ENCODE measurements at regions not wholly inside any gene's neighbourhood (a gene's known extent, or its start where the extent isn't known, plus 50 kb on each side); places are given as distances from the start of the nearest gene placed in this dataset.

GRCh38 chr3:22928216-22929110 lies 274.7 kb upstream of the UBE2E2 start:
- DNase-seq (ENCODE audit: low read depth, low spot score): no peak
- TF ChIP-seq EZH2 (IDR thresholded peaks at IDR 0.05) (no peak), FOXP2 (optimal IDR thresholded peaks at IDR 0.05; ENCODE audit: control extremely low read depth, extremely low read length, insufficient read depth) (no peak)
- Histone ChIP-seq H3K27ac (no peak overlapping the region), H3K36me3 (ENCODE audit: insufficient read depth, low read length) (no peaks in the 10 kb centered on the region), H3K4me3 (no peak overlapping the region), H3K9me3 (ENCODE audit: low read depth, low read length) (no peaks in the 10 kb centered on the region), H3K9ac (ENCODE audit: insufficient read length) (no peak overlapping the region)

- Histone ChIP-seq H3K36me3 (ENCODE audit: insufficient read depth, low read length) (no peaks in the 10 kb centered on the region), H3K9ac (ENCODE audit: insufficient read length) (no peak overlapping the region), H3K4me3 (no peak overlapping the region), H3K9me3 (ENCODE audit: low read depth, low read length) (no peaks in the 10 kb centered on the region), H3K27ac (no peak overlapping the region)
- no peak for DNase-seq (ENCODE audit: low read depth, low spot score)
- no peak for TF ChIP-seq EZH2 (IDR thresholded peaks at IDR 0.05)
- TF ChIP-seq FOXP2 (optimal IDR thresholded peaks at IDR 0.05; ENCODE audit: control extremely low read depth, extremely low read length, insufficient read depth): no peak
- no peak for TF ChIP-seq POLR2AphosphoS5 (IDR thresholded peaks at IDR 0.05; ENCODE audit: borderline replicate concordance, low read depth, low read length)
Observed at GRCh38 chr3:22933051-22933840, 269.9 kb upstream of the UBE2E2 start.

GRCh38 chr3:22933841-22934116 lies 269.3 kb upstream of the UBE2E2 start:
- H3K9me3 ChIP-seq (ENCODE audit: low read depth, low read length): no peaks in the 10 kb centered on the region
- no peak for DNase-seq (ENCODE audit: low read depth, low spot score)
- no peak overlapping the region for H3K9ac ChIP-seq (ENCODE audit: insufficient read length)
- no peak overlapping the region for H3K4me3 ChIP-seq
- H3K27ac ChIP-seq: no peak overlapping the region
- H3K36me3 ChIP-seq (ENCODE audit: insufficient read depth, low read length): no peaks in the 10 kb centered on the region
- no peak for TF ChIP-seq FOXP2 (optimal IDR thresholded peaks at IDR 0.05; ENCODE audit: control extremely low read depth, extremely low read length, insufficient read depth)

- TF ChIP-seq EZH2 (IDR thresholded peaks at IDR 0.05): no peak
- TF ChIP-seq POLR2AphosphoS5 (IDR thresholded peaks at IDR 0.05; ENCODE audit: borderline replicate concordance, low read depth, low read length): no peak
- TF ChIP-seq FOXP2 (optimal IDR thresholded peaks at IDR 0.05; ENCODE audit: control extremely low read depth, extremely low read length, insufficient read depth): no peak
- no peak for DNase-seq (ENCODE audit: low read depth, low spot score)
- no peak overlapping the region for H3K27ac ChIP-seq
- no peaks in the 10 kb centered on the region for H3K9me3 ChIP-seq (ENCODE audit: low read depth, low read length)
- H3K9ac ChIP-seq (ENCODE audit: insufficient read length): no peak overlapping the region
- H3K4me3 ChIP-seq: no peak overlapping the region
- no peaks in the 10 kb centered on the region for H3K36me3 ChIP-seq (ENCODE audit: insufficient read depth, low read length)
Observed at GRCh38 chr3:22935040-22935439, 268.1 kb upstream of the UBE2E2 start.

DNA sequence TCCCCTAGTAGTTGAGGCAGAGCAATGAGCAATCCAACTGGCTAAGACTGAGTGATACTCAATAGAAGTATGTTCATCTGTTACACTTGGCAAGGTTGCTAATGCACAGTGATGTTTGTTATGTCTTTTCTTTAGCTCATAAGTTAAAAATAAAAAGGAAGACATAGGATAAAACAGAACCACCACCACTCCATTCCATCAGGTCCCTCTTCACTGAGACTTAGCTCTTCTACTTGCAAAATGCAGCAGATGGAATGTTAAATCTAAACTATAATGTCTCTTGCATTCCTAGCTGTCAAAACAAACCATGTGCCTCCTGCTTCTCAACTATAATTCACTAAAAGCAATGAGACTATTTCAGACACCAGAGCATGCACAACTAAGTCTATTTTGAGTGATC lies 265.6 kb upstream of the UBE2E2 start:
- DNase-seq (ENCODE audit: low read depth, low spot score): no peak
- TF ChIP-seq EZH2 (IDR thresholded peaks at IDR 0.05) (no peak), FOXP2 (optimal IDR thresholded peaks at IDR 0.05; ENCODE audit: control extremely low read depth, extremely low read length, insufficient read depth) (no peak), POLR2AphosphoS5 (IDR thresholded peaks at IDR 0.05; ENCODE audit: borderline replicate concordance, low read depth, low read length) (no peak)
- H3K4me3 ChIP-seq: no peak overlapping the region

DNA sequence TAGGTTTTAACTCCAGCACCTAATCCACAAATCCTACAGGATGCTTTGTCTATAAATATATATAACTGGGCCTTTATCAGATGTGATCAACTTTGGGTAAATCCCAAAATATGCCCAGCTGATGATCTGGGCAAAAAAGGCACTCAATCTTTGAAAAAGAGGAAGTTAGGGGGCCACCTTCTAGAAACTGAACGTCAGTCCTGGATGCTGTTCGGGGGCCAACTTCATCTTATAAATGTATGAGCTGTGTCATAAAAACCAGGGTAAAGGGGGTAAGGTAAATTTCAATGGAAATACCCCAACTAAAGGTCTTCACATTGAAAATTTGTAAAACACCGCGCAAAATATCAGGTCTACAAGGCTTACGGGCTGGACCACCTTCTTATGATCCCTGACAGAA lies 264.4 kb upstream of the UBE2E2 start:
- Histone ChIP-seq H3K36me3 (ENCODE audit: insufficient read depth, low read length) (no peaks in the 10 kb centered on the region), H3K4me3 (no peak overlapping the region), H3K9me3 (ENCODE audit: low read depth, low read length) (no peaks in the 10 kb centered on the region), H3K27ac (no peak overlapping the region), H3K9ac (ENCODE audit: insufficient read length) (no peak overlapping the region)
- DNase-seq (ENCODE audit: low read depth, low spot score): no peak
- TF ChIP-seq EZH2 (IDR thresholded peaks at IDR 0.05) (no peak), POLR2AphosphoS5 (IDR thresholded peaks at IDR 0.05; ENCODE audit: borderline replicate concordance, low read depth, low read length) (no peak), FOXP2 (optimal IDR thresholded peaks at IDR 0.05; ENCODE audit: control extremely low read depth, extremely low read length, insufficient read depth) (no peak)

More for the DNA sequence above, 265.6 kb upstream of the UBE2E2 start:
- no peaks in the 10 kb centered on the region for H3K9me3 ChIP-seq (ENCODE audit: low read depth, low read length)
- H3K27ac ChIP-seq: no peak overlapping the region
- no peak overlapping the region for H3K9ac ChIP-seq (ENCODE audit: insufficient read length)
- no peaks in the 10 kb centered on the region for H3K36me3 ChIP-seq (ENCODE audit: insufficient read depth, low read length)

DNA sequence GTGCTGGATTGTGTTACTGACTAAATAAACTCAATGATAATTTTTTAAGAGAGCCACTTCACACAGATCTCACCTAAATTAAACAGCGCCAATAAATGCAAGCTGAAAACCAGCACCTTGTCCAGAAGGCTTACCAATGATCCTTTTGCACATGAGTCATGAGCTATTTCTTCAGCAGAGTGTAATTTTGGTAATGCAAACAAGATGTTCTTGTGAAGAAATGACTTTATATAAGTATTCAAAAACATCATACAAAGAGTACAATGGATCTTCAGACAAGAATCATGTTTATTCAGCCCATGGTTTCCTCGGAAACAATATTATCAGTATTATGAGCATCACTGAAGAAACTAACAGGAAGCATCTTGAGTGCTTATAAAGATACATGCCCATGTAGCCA lies 263.8 kb upstream of the UBE2E2 start:
- no peak for DNase-seq (ENCODE audit: low read depth, low spot score)
- no peaks in the 10 kb centered on the region for H3K9me3 ChIP-seq (ENCODE audit: low read depth, low read length)
- no peak for TF ChIP-seq EZH2 (IDR thresholded peaks at IDR 0.05)
- TF ChIP-seq POLR2AphosphoS5 (IDR thresholded peaks at IDR 0.05; ENCODE audit: borderline replicate concordance, low read depth, low read length): no peak
- TF ChIP-seq FOXP2 (optimal IDR thresholded peaks at IDR 0.05; ENCODE audit: control extremely low read depth, extremely low read length, insufficient read depth): no peak
- no peaks in the 10 kb centered on the region for H3K36me3 ChIP-seq (ENCODE audit: insufficient read depth, low read length)
- H3K9ac ChIP-seq (ENCODE audit: insufficient read length): no peak overlapping the region
- H3K27ac ChIP-seq: no peak overlapping the region
- H3K4me3 ChIP-seq: no peak overlapping the region

GRCh38 chr3:22940285-22940684 lies 262.8 kb upstream of the UBE2E2 start:
- H3K27ac ChIP-seq: no peak overlapping the region
- TF ChIP-seq POLR2AphosphoS5 (IDR thresholded peaks at IDR 0.05; ENCODE audit: borderline replicate concordance, low read depth, low read length) (no peak), FOXP2 (optimal IDR thresholded peaks at IDR 0.05; ENCODE audit: control extremely low read depth, extremely low read length, insufficient read depth) (no peak), EZH2 (IDR thresholded peaks at IDR 0.05) (no peak)
- H3K9ac ChIP-seq (ENCODE audit: insufficient read length): no peak overlapping the region
- H3K36me3 ChIP-seq (ENCODE audit: insufficient read depth, low read length): no peaks in the 10 kb centered on the region
- no peaks in the 10 kb centered on the region for H3K9me3 ChIP-seq (ENCODE audit: low read depth, low read length)
- no peak overlapping the region for H3K4me3 ChIP-seq
- DNase-seq (ENCODE audit: low read depth, low spot score): no peak

Data from SK-N-MC (cell line).